ENCODE measurements at regions not wholly inside any gene's neighbourhood (a gene's known extent, or its start where the extent isn't known, plus 50 kb on each side); places are given as distances from the start of the nearest gene placed in this dataset.

DNA sequence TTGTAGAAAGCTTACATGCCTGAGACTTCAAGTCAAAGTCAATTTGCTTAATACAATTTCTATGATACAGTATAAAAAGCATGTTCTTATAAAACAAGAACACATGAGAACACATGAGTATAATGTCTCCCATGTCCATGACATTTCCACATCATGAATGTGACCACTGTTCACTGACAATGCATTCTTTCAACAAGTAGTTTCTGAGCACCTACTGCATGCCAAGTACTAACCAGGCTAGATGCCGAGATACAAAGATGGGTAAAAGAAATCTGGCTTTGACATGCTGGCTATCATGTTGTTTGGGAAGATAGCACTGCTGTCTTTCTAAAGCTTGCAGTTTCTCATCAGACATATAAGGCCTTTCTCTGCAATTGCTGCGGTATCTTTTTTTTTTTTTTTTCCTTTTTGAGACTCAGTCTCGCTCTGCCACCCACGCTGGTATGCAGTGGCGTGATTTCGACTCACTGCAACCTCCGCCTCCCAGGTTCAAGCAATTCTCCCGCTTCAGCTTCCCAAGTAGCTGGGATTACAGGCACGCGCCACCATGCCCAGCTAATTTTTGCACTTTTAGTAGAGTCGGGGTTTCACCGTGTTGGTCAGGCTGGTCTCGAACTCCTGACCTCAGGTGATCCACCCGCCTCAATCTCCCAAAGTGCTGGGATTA, 123.6 kb upstream of the DST start:
- no peak for DNase-seq

DNA sequence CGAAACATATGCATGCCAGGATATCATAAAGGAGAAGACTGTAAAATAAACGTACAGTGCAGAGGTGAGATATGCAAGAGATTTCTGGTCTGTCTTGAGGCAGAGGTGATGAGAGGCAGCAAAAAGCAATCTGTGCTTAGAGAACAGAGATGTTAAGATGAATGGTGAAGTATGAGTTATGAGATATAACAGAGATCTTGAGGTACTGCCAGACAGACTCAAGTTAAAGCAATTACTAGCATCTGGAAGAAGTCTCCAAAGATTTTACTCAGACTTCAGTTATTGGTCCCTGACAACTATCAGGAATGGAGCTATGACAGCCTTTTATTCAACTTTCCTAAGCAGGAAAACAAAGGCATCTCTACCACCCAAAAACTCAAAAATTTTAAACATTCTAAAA, 122.8 kb upstream of the DST start:
- DNase-seq, result no peak

DNA sequence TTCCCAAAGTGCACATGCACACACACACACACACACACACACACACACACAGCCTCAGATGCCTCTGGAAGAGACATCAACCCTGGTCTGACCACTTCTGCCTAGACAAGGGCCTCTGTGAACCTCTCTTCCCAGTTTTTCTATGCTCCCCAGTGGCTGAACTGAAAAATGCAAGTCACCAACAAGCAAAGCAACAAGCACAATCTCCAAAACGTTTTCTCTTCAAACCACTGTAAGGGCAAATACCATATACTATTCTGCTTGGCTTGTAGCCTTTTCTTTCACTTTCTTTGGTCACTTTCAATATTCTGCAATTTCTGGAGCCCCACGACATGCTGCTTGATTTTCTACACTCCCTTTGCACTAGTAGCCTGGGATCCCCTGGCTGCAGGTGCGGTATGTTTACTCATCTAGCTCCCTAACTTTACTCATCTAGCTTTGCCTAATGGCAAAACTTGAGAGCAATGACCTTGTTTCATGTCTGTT, 121.4 kb upstream of the DST start:
- DNase-seq, result peak; percentile 68

DNA sequence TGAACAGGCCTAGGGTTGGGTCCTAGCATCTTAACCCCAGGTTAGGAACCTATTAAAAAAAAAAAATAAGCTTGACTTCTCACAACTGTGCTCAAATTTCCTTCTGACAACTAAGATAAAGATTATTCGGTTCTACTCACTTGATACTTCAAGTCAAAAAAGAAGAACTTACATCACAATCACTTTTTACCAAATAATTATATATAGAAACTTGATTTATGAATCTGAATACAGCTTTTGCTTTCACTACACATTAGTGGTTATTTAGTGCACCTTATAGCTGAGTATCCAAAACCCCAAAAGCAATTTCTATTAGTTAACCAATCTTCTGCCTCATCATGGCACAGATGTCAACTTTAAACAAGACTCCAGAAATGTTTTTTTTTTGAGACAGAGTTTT, 119.0 kb upstream of the DST start:
- no peak for DNase-seq

DNA sequence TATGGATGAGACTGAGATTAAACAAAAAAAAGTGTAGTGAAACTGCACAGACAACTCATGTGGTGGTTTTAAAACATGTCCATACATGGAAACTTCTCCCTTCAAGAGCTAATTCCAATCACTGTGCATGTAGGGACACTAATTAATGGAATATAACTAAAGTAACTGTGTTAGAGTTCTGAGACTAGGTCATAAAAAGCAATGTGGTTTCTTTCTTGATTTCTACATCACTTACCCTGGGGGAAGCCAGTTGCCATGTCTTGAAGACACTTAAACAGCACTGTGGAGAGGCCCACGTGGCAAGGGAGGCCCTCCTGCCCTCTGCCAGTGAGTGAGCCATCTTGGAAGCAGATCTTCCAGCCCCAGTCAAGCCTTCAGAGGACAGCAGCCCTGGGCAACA, 118.2 kb upstream of the DST start:
- peak; percentile 27 for DNase-seq

DNA sequence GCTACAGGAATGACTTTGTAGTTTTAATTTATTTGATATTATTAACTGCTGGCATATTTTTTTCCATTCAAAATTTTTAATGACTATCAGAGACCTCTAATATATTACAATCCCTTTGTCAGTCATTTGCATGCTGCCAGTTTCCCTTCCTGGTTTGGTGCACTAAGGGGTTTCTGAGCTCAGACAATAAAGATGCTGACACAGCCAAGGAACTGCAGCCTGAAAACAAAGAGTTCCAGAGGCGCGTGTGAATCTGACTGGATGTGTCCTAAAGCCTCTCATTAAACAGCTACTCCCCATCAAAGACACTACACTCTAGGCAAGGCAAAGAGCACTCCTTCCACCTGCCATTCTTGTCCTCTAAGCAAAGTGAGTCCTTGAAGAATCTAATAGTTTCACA, 116.8 kb upstream of the DST start:
- peak; percentile 42 for DNase-seq

DNA sequence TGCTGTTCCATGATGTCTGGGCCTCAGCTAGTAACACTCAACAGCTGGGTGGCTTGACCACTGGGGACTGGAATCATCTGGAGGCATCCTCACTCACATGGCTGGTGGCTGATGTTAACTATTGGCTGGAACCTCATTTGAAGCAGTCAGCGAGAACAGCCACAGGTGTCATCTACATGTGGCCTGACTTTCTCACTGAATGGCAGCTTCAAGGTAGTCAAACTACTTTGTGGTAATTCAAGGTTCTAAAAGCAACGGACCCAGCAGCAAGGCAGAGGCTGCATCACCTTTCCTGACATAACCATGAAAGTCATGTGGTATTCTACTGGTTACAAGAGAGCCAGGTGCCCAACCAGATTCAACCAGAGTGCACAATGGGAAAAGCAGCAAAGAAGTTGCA, 115.9 kb upstream of the DST start:
- no peak for DNase-seq

DNA sequence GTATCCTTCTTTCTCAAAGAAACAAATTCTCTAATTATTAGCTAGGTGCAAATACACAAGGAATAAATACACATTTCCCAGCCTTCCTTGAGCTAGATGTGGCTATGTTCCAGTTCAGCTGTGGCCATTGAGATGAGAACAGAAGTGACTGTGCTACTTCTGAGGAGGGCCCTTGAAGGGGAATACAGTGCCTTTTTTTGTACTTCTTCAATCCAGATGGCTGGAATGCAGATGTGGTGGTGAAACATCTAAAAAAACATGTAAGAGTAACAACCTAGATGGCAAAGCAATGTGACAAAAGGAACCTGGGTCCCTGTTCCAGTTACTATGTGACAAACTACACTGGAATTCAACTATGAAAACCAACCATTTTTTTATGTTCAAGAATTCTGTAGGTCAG, 115.4 kb upstream of the DST start:
- no peak for DNase-seq

DNA sequence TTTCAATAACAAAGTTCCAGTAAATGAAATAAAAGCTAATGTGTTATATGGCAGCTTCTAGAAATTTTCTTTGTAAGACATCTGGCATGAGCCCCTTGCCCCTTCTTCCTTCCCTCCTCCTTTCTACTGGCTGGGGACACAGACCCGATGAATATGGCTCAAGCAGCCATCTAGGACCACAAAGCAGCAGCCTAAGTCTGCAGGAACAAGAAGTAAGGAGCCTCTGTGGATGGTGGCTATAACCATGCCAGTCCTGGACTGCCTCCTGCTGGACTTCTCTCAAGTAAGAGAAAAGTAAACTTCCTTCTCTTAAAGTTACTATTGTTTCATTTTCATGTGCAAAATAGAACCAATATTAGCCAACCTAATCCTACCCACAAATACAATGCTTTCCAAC, 114.9 kb upstream of the DST start:
- peak; percentile 82 for DNase-seq

DNA sequence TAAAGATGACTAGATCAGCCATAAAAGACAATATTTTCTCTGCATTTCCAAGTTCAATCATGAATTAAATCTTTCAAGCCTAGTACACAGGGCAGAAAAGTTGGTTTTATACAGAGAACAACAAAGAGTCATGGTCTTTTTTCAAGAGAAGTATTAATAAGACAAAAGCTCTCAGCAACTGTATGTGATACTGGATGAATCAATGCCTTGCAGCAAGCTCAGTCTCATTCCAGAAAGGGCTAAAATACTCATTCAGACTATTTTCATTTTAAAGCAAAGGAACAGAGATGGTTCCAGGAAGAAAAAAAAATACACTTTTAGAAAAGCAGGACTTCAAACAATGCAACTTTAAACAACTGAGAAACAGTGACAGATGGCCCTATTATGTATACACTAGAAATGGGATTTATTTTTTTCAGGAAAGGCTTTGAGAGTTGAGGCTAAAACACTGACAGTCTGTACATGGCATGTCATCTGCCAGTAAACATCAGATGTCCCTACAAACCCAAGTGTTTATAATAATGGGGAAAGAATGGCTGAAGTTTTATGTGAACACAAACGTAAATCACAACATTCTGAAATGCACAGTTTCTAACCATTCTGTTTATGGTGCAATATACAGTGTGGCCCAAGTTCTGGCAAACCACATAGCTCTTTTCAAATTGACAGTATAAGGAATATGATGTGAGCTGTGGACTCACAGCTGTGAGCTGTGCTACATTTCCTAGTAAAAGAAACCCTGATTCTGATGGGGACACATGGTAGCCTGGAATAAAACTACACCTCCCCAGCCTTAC, 114.3 kb upstream of the DST start:
- peak; percentile 81 for DNase-seq

DNA sequence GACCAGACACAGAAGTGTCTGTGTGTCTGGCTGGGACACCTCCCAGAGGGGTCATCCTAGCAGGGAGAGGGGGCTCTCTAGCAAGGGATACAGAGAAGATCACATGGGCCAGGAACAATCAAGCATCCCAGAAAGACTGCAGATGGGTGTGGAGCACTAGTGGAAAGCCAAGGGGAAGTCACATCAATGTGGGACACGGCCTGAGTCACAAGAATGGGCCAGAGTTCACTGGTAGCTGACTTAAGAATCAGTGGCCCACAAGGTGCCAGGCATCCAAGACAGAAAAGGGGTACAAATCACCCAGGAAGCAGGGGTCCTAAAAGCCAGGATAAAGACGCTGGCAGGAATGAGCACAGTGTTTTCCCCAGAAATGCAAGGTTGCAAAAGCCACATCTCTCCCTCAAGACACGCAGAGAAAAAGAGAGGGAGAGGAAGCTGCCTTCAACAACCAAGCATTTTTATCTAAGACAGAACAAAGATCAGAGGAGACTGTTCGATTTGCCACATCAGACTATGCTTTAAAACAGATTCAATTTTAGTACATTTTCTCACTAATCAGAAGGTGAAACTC, 113.6 kb upstream of the DST start:
- peak; percentile 57 for DNase-seq

DNA sequence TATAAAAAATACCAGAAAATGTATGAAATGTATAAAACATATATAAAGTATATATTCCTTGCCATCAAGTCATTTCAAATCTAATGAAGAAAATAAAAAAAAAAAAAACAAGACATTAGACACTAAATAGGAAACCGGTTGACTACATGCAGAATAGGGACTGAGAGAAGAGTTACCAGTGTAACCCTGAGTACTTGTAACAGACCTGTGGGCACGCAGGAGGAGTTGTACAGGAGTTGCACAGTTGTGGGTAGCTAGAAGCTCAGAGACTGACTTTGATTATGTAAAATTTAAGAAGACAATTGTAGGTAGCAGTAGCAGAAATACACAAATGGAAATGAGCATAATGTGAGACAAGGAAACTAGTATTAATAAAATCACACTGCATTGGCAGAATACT, 112.4 kb upstream of the DST start:
- peak; percentile 66 for DNase-seq

DNA sequence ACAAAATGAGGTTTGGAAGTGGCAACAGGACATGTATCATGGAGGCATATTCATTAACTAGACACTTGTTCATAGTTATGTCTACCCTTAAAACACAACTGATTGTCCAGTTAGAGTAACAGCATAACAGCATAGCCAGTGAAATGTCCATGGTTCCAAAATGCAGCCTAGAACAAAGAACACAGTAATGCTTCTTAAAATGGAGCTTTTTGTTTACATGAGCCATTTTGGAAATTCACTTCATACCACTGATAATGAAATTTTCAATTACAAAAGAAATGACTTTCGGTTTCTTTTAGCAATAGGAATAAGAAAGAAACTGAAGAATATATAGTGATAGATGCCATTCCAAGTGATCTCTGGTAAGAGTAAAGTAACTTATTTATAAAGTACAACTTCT, 111.1 kb upstream of the DST start:
- DNase-seq, result no peak

DNA sequence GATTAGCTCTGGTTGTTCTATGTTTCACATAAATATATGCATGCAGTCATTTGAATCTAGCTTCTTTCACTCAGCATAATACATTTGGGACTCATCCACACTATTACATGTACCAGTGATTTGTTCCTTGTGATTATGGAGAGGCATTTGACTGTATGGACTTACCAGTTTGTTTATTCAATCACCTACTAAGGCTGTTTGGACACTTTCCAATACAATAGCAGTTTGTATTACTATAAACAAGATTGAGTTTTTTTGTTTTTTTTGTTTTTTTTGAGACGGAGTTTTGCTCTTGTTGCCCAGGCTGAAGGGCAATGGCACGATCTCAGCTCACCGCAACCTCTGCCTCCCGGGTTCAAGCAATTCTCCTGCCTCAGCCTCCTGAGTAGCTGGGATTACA, 109.8 kb upstream of the DST start:
- DNase-seq, result no peak

DNA sequence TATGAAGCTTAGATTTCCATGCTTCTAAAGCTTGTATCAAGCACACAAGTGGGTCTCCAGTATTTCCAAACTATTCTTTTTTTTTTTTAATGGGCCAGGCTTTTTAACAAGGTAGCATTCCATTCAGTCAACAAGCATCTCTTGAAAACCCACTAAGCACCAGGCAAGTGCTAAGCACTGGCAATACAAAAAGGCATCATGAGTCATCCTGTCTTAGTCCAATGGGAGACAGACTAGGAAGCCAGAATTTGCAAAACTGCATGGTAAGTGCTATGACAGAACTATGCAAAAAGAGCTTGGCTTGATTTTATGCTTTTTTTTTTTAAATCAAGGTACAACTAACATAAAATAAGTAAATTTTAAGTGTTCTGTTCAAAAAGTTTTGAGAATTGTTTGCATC, 109.3 kb upstream of the DST start:
- peak; percentile 24 for DNase-seq

DNA sequence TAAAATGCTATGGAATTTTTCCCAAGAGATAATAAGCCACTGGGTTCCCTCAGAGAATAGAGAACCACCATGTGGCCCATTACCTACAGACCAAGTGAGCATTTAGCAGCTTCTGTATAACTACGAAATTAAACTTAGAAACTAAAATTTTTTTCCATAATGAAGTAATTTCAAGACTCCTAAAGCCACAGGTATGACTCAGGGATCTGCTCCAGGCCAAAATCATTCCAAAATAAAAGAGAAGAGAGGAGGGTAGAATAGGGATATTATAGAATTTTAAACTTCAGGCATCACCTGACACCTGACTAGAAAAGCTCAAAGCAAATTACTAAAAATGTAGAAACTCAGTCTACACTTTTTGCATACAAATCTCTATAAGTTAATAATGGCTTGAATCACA, 108.9 kb upstream of the DST start:
- DNase-seq, result peak; percentile 16

DNA sequence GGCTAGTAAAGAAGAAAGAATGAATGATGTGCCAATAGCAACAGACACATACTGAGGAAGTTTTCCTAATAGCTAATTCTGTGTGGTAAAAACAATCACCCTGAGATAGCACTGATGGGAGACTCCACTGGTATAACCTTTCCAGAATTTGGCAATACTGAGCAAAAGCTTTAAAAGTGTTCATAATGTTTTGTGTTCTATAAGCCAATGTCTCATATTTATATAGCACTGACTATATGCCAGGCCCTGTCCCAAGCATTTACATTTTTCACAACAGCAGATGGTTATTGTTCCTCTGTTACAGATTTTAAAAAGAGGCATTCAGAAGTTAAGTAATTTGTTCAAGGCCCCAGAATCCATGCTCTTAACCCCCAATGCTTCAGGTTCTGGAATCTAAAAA, 108.0 kb upstream of the DST start:
- DNase-seq, result no peak

DNA sequence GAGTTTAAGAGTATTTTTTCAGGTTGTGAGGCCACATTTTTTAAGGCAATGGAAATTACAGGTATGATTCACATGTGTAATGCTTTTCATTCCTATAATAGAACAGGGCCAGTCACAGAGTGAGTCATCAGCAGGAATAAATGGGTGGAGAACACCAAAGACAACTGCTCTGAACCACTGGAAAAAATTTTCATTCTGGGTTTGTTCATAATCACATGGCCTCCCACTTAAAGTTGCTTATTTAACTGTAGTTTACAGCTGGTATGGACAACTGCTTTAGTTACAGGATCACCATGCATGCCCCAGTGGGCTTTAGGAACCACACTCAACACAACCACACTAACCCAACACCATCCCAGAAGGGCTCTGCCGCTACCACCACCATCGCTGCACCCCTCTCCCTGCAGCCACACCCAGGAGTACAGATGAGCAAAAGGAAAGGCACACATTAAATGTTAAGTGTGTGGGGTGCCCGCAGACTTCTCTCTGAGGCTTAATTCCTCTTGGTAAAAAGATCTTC, 107.0 kb upstream of the DST start:
- no peak for DNase-seq

DNA sequence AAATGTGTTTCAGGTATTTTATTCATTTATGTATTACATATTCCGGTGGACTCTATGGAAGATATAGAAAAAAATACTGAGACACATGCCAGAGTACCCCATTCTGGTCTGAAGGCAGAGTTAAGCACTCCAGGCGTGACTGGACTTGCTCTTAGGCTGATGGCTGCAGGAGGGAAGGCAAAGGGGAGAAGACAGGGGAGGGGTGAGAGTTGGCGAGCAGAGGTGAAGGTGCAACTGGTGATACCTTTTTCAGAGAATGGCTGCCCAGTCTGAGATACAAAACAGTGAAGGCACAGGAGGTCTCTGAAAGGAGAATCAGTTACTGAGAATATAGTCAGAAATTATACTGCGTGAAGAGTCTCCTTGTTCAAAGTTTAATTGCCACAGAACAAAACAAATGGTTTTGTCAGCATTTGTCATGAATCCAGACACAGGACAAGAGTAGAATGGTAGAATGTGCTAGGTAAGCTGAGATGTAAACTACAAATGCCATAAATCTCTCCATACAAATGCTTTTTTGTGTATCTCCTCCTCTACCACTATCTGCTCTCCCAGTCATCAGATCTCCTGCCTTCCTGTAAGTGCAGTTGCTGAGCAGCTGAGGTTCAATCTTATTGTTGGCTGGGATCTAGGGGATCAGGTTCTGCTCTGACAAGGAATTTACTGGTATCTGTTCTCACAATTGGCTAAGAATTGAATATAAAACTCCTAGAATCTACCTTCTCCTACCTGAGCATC, 104.2 kb upstream of the DST start:
- peak; percentile 53 for DNase-seq

DNA sequence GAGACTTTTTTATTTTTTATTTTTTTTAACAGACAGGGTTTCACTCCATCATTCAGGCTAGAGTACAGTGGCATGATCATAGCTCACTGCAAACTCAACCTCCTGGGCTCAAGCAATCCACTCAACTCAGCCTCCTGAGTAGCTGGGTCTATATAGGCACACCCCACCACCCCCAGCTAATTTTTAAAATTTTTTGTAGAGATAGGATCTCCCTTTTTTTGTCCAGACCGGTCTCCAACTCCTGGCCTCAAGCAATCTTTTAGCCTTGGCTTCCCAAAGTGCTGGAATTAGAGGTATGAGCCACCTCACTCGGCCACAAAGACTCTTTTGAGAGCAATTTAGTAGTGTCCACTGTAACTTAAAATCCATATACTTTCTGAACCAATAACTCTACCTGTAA, 103.3 kb upstream of the DST start:
- no peak for DNase-seq

DNA sequence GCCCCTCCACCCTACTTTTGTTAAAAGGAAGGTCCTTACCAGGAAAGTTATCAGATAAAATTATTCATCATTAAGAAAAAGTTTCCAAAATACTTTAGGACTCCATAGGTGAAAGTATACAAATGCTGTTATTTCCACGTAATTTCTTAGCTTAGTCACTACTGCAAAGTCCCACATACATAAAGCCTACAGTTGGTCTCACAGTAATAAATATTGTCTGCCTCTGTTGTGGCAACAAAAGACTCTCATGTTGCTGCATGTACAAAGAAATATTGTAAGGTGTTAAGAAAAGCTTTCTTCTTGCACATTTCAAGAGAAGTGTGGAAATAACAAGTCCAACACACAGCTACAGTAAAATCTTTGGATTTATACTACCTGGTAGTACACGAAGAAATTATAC, 102.4 kb upstream of the DST start:
- DNase-seq, result no peak

DNA sequence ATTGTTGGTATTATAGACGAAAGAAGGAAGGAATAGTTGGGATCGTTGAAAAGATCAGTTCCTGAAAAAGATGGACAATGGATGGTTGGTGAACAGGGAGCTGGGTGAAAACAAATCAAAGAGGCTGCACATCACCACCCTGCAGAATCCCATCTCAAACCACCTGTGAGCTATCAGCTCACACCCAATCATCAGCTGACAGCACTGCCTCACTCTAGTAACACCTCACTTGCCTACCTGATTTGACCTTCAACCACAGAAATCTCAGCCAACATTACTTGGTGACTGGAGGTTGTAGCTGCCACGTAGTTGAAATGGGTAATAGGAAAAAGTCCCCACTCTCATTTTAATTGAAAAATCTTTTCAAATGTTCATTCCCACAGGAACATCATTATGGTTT, 101.8 kb upstream of the DST start:
- DNase-seq, result no peak

DNA sequence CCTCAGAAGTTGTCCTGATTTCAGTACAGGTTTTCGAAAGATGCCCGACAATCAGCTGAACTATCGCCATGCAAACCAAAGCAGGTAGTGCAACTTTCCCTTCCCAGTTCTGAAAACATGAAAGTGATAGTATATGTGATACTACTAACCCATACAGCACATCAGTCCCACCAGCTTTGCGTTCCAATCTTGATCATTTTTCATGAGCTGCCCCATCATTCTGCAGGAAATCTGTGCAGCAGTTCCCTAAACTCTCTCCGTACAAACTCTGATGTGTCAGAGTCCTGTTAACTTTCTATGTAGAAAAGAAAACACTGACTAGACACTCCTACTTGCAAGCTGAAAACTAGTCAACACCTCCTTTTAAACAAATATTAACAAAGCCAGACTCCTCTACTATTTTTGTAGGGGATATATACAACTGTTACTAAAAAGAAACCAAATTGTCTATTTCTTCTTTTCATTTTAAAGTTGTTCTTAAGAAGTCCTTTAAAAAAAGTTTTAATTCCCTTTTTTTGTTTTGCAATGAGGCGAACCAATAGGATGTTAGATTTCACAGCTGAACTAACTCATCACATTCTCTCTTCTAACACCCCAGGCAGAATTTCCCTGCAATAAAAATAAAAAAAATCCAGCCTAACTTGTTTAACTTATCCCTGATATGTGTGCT, 99.6 kb upstream of the DST start:
- no peak for DNase-seq

All from NCI-H82 (cell line).